Breast epithelium (tissue), 4 donors: ENCODE measurements at regions not wholly inside any gene's neighbourhood (a gene's known extent, or its start where the extent isn't known, plus 50 kb on each side); places are given as distances from the start of the nearest gene placed in this dataset.

ENCODE experiments used
- DNase-seq, 2 donors: peaks; one replicate each; pipeline ENCODE4 v3.0.0-alpha.2; 2019; ENCODE audit warnings: low spot score in 2 of 2
- H3K27ac ChIP-seq, 2 donors: fragments of 200-600 bp; sonication (generic) in 1 of 2; one replicate each; pipeline ENCODE4 v1.5.1; 2016 to 2019; ENCODE audit warnings: mild to moderate bottlenecking in 1 of 2
- H3K27me3 ChIP-seq, 2 donors: fragments of 200-600 bp; sonication (generic) in 1 of 2; one replicate each; pipeline versions ENCODE4 v1.5.1 to v1.6.0; 2017 to 2019; ENCODE audit warnings: control low read depth in 1 of 2, mild to moderate bottlenecking in 1 of 2
- H3K36me3 ChIP-seq: fragments of 200-600 bp; one replicate; pipeline ENCODE4 v1.5.1; 2019
- H3K4me1 ChIP-seq, 2 donors: fragments of 200-600 bp; sonication (generic); one replicate each; pipeline ENCODE4 v1.5.1; 2016 to 2019; ENCODE audit warnings: control low read depth in 1 of 2
- H3K4me3 ChIP-seq, 3 donors: fragments of 200-600 bp; sonication (generic); 1 replicate in 2 of 3; 2 replicates in 1 of 3; pipeline ENCODE4 v1.5.1; 2016 to 2019; ENCODE audit warnings: mild to moderate bottlenecking in 3 of 3, moderate library complexity in 2 of 3
- H3K9me3 ChIP-seq, 2 donors: fragments of 200-600 bp; sonication (generic) in 1 of 2; one replicate each; pipeline ENCODE4 v1.5.1; 2016 to 2019; ENCODE audit warnings: control low read depth in 1 of 2
- CTCF ChIP-seq, 3 donors: fragments of 450-650 bp; IDR thresholded peaks; one replicate each; pipeline ENCODE4 v1.5.1; 2016 to 2017; ENCODE audit warnings: antibody characterized with exemption in 3 of 3, mild to moderate bottlenecking in 3 of 3, moderate library complexity in 3 of 3
- POLR2A ChIP-seq: fragments of 450-650 bp; IDR thresholded peaks from one replicate; pipeline ENCODE4 v1.6.1; 2016; ENCODE audit warnings: antibody characterized with exemption, mild to moderate bottlenecking, moderate library complexity
- POLR2AphosphoS5 ChIP-seq, 3 donors: sonication (generic); formaldehyde crosslinking; IDR thresholded peaks; one replicate each; pipeline ENCODE4 v1.6.1; 2017; ENCODE audit warnings: antibody characterized with exemption in 3 of 3
- intact Hi-C: fragments of 100-400 bp; cut with DNase I; formaldehyde crosslinking; loops from one replicate; pipeline ENCODE4 v1.15.1; 2023; ENCODE audit warnings: low total_unique reads

- intact Hi-C loops = no loop called here
- Histone ChIP-seq H3K27me3 (no peaks in the 10 kb centered on the region), H3K27ac (peak overlapping the region; percentile 54 to 66), H3K36me3 (no peaks in the 10 kb centered on the region), H3K9me3 (no peaks in the 10 kb centered on the region), H3K4me1 (no peaks in the 10 kb centered on the region), H3K4me3 (no peak overlapping the region)
- DNase-seq = peak in 1 of 2 donors; percentile 31
- TF ChIP-seq CTCF (IDR thresholded peaks at IDR 0.05) (no peak), POLR2AphosphoS5 (IDR thresholded peaks at IDR 0.05) (no peak), POLR2A (no peak)
Measured at GRCh38 chr18:22871809-22872525, 61.2 kb upstream of the RBBP8 start.

GRCh38 chr18:22872900-22873537 lies 60.1 kb upstream of the RBBP8 start:
- intact Hi-C loops = no loop called here
- no peaks in the 10 kb centered on the region for H3K27me3 ChIP-seq
- DNase-seq = no peak
- peak overlapping the region in 1 of 3 donors; percentile 21 for H3K4me3 ChIP-seq
- H3K27ac ChIP-seq = peak overlapping the region; percentile 48 to 50
- H3K36me3 ChIP-seq = no peaks in the 10 kb centered on the region
- H3K9me3 ChIP-seq = no peaks in the 10 kb centered on the region
- no peaks in the 10 kb centered on the region for H3K4me1 ChIP-seq
- TF ChIP-seq CTCF (IDR thresholded peaks at IDR 0.05) (no peak), POLR2A (no peak), POLR2AphosphoS5 (IDR thresholded peaks at IDR 0.05) (no peak)

GRCh38 chr18:22879293-22879692 lies 53.8 kb upstream of the RBBP8 start:
- TF ChIP-seq POLR2AphosphoS5 (IDR thresholded peaks at IDR 0.05) = no peak
- H3K36me3 ChIP-seq = no peaks in the 10 kb centered on the region
- no peak overlapping the region for H3K4me3 ChIP-seq
- no peaks in the 10 kb centered on the region for H3K27me3 ChIP-seq
- intact Hi-C loops = no loop called here
- H3K9me3 ChIP-seq = no peaks in the 10 kb centered on the region
- no peak for DNase-seq
- no peak overlapping the region for H3K27ac ChIP-seq
- H3K4me1 ChIP-seq = no peaks in the 10 kb centered on the region

- Histone ChIP-seq H3K27ac (no peak overlapping the region), H3K4me1 (no peaks in the 10 kb centered on the region)
- no peak for DNase-seq
Measured at GRCh38 chr18:22882084-22882483, 51.0 kb upstream of the RBBP8 start.

GRCh38 chr18:22883179-22883578 lies 49.9 kb upstream of the RBBP8 start:
- no peaks in the 10 kb centered on the region for H3K9me3 ChIP-seq
- no peaks in the 10 kb centered on the region for H3K4me1 ChIP-seq
- H3K4me3 ChIP-seq = no peak overlapping the region
- TF ChIP-seq POLR2AphosphoS5 (IDR thresholded peaks at IDR 0.05) (no peak), POLR2A (no peak), CTCF (IDR thresholded peaks at IDR 0.05) (no peak)
- peak overlapping the region in 1 of 2 donors; percentile 55 for H3K27ac ChIP-seq
- intact Hi-C loops = no loop called here
- DNase-seq = no peak
- H3K36me3 ChIP-seq = no peaks in the 10 kb centered on the region
- no peaks in the 10 kb centered on the region for H3K27me3 ChIP-seq

More at GRCh38 chr18:22882084-22882483, 51.0 kb upstream of the RBBP8 start:
- H3K36me3 ChIP-seq = no peaks in the 10 kb centered on the region
- H3K9me3 ChIP-seq = no peaks in the 10 kb centered on the region
- intact Hi-C loops = no loop called here
- H3K27me3 ChIP-seq = no peaks in the 10 kb centered on the region
- no peak for TF ChIP-seq CTCF (IDR thresholded peaks at IDR 0.05)
- TF ChIP-seq POLR2A = no peak
- no peak for TF ChIP-seq POLR2AphosphoS5 (IDR thresholded peaks at IDR 0.05)
- no peak overlapping the region for H3K4me3 ChIP-seq
